IMR-90 (cell line): ENCODE measurements at regions not wholly inside any gene's neighbourhood (a gene's known extent, or its start where the extent isn't known, plus 50 kb on each side); places are given as distances from the start of the nearest gene placed in this dataset.

Experiments
- ATAC-seq: fragments of 200-7000 bp; cut with Tn5 transposase; 2 replicates; pipeline ENCODE4 v1.9.1; 2020; ENCODE audit warnings: low read depth, mild to moderate bottlenecking, moderate library complexity
- BruUV-seq: library from RNA; stranded (reverse); fragments of 400-500 nt; replicated peaks from 2 replicates; lab custom pipeline; 2021; lab: Mats Ljungman, UMichigan
- CTCF ChIA-PET: fragments of 300-600 bp; formaldehyde crosslinking; extraction: SDS; loops from one replicate; lab custom pipeline; 2021; ENCODE audit warnings: antibody characterized with exemption; lab: Yijun Ruan, JAX
- POLR2A ChIA-PET: fragments of 300-600 bp; sonication (Branson Sonifier 250); formaldehyde crosslinking; loops from one replicate; lab custom pipeline; 2022; ENCODE audit warnings: antibody characterized with exemption; ENCODE audit not compliant: unreplicated experiment; lab: Charles Lee
- DNase-seq: peaks from one replicate; pipeline ENCODE4 v3.0.0; 2013
- H2AFZ ChIP-seq: replicated peaks from 2 replicates; pipeline ENCODE3; 2013; ENCODE audit warnings: low read length, mild to moderate bottlenecking; ENCODE audit not compliant: poor library complexity
- H2AK5ac ChIP-seq: 2 replicates; pipeline ENCODE4 v1.6.1; 2013; ENCODE audit warnings: low read depth, low read length, inconsistent platforms
- H2AK9ac ChIP-seq: replicated peaks from 2 replicates; pipeline ENCODE3; 2013; ENCODE audit warnings: mild to moderate bottlenecking, low read depth, low read length, moderate library complexity; ENCODE audit not compliant: poor library complexity
- H2BK120ac ChIP-seq: 2 replicates; pipeline ENCODE4 v1.6.1; 2013; ENCODE audit warnings: low read depth, low read length, inconsistent platforms
- H2BK15ac ChIP-seq: 3 replicates; pipeline ENCODE4 v1.6.1; 2013; ENCODE audit warnings: low read depth, low read length, inconsistent platforms
- H2BK20ac ChIP-seq: 2 replicates; pipeline ENCODE4 v1.6.1; 2013; ENCODE audit warnings: low read depth, mild to moderate bottlenecking, inconsistent platforms, low read length, moderate library complexity
- H2BK5ac ChIP-seq: 2 replicates; pipeline ENCODE4 v1.6.1; 2013; ENCODE audit warnings: mild to moderate bottlenecking, low read depth, low read length, inconsistent platforms; ENCODE audit not compliant: poor library complexity, severe bottlenecking
- H3K14ac ChIP-seq: replicated peaks from 2 replicates; pipeline ENCODE4 v1.6.1; 2013; ENCODE audit warnings: low read depth, low read length, inconsistent platforms
- H3K18ac ChIP-seq: 2 replicates; pipeline ENCODE4 v1.6.1; 2013; ENCODE audit warnings: low read depth, low read length, control low read depth
- H3K23ac ChIP-seq: 2 replicates; pipeline ENCODE4 v1.6.1; 2013; ENCODE audit warnings: low read depth, low read length, inconsistent platforms
- H3K27ac ChIP-seq: 2 replicates; pipeline ENCODE4 v1.5.1; 2013; ENCODE audit warnings: mild to moderate bottlenecking, control low read depth, low read length; ENCODE audit not compliant: insufficient read depth
- H3K27me3 ChIP-seq: 2 replicates; pipeline ENCODE4 v1.6.1; 2013; ENCODE audit warnings: low read length; ENCODE audit not compliant: control insufficient read depth, insufficient read depth
- H3K36me3 ChIP-seq: 2 replicates; pipeline ENCODE4 v1.6.1; 2013; ENCODE audit warnings: low read length, mixed read lengths; ENCODE audit not compliant: control insufficient read depth, insufficient read depth
- H3K4ac ChIP-seq: 2 replicates; pipeline ENCODE4 v1.6.1; 2013; ENCODE audit warnings: low read depth, low read length, inconsistent platforms
- H3K4me1 ChIP-seq: 2 replicates; pipeline ENCODE4 v1.6.1; 2013; ENCODE audit warnings: low read length, mixed read lengths; ENCODE audit not compliant: control insufficient read depth, insufficient read depth
- H3K4me2 ChIP-seq: 2 replicates; pipeline ENCODE4 v1.6.1; 2013; ENCODE audit warnings: low read depth, mild to moderate bottlenecking, control low read depth, low read length, moderate library complexity
- H3K4me3 ChIP-seq: 2 replicates; pipeline ENCODE4 v1.5.1; 2013; ENCODE audit warnings: low read depth, mild to moderate bottlenecking, control low read depth, low read length, moderate library complexity; ENCODE audit not compliant: insufficient read depth
- H3K56ac ChIP-seq: 2 replicates; pipeline ENCODE4 v1.6.1; 2013; ENCODE audit warnings: low read length, inconsistent platforms; ENCODE audit not compliant: insufficient read depth; ENCODE audit errors: extremely low read depth
- H3K79me1 ChIP-seq, 2 experiments: 2 replicates each; pipeline ENCODE4 v1.6.1; 2013; ENCODE audit warnings: low read length in 2 of 2, inconsistent platforms in 1 of 2, low read depth in 1 of 2
- H3K9ac ChIP-seq: 2 replicates; pipeline ENCODE4 v1.6.1; 2013; ENCODE audit warnings: low read depth, low read length, control low read depth
- H3K9me1 ChIP-seq: 2 replicates; pipeline ENCODE4 v1.6.1; 2013; ENCODE audit warnings: low read length, inconsistent platforms; ENCODE audit not compliant: insufficient read depth
- H3K9me3 ChIP-seq: 2 replicates; pipeline ENCODE4 v1.6.1; 2013; ENCODE audit warnings: low read length; ENCODE audit not compliant: control insufficient read depth, insufficient read depth
- H4K20me1 ChIP-seq: 2 replicates; pipeline ENCODE4 v1.6.1; 2013; ENCODE audit warnings: low read length, inconsistent platforms; ENCODE audit not compliant: insufficient read depth
- H4K5ac ChIP-seq: 2 replicates; pipeline ENCODE4 v1.6.1; 2013; ENCODE audit warnings: mild to moderate bottlenecking, low read depth, low read length, control low read depth
- H4K8ac ChIP-seq, 2 experiments: 2 replicates each; pipeline ENCODE4 v1.6.1; 2013; ENCODE audit warnings: low read depth in 2 of 2, low read length in 2 of 2, control low read depth in 1 of 2, inconsistent platforms in 1 of 2
- H4K91ac ChIP-seq: 2 replicates; pipeline ENCODE4 v1.6.1; 2013; ENCODE audit warnings: low read depth, low read length, inconsistent platforms; ENCODE audit not compliant: insufficient read depth
- BHLHE40 ChIP-seq: fragments of 150-350 bp; IDR thresholded peaks from 2 replicates; pipeline ENCODE4 v1.6.1; 2016; ENCODE audit warnings: mild to moderate bottlenecking, low read depth, low read length
- FOS ChIP-seq: fragments of 150-350 bp; IDR thresholded peaks from 2 replicates; pipeline ENCODE4 v1.6.1; 2016; ENCODE audit warnings: low read depth, low read length
- POLR2A ChIP-seq: IDR thresholded peaks from 2 replicates; pipeline ENCODE4 v1.6.1; 2012; ENCODE audit warnings: mild to moderate bottlenecking, low read depth, low read length
- RCOR1 ChIP-seq: IDR thresholded peaks from 2 replicates; pipeline ENCODE4 v1.6.1; 2012; ENCODE audit warnings: mild to moderate bottlenecking, low read length, improper control_type of control experiment; ENCODE audit not compliant: insufficient replicate concordance
- RFX5 ChIP-seq: IDR thresholded peaks from 2 replicates; pipeline ENCODE4 v1.8.0; 2012; ENCODE audit warnings: low read depth, mild to moderate bottlenecking, low read length, moderate library complexity
- SMC3 ChIP-seq: fragments of 150-350 bp; IDR thresholded peaks from 2 replicates; pipeline ENCODE4 v1.6.1; 2016; ENCODE audit warnings: low read depth, mild to moderate bottlenecking, antibody characterized with exemption, low read length, moderate library complexity
- USF2 ChIP-seq: fragments of 150-350 bp; IDR thresholded peaks from 2 replicates; pipeline ENCODE4 v1.6.1; 2017; ENCODE audit warnings: mild to moderate bottlenecking, antibody characterized with exemption, low read length, low read depth
- dilution Hi-C: fragments of 300-500 bp; cut with HindIII; formaldehyde crosslinking; loops from one replicate; pipeline ENCODE4 v1.14.3; 2018; ENCODE audit warnings: low sequenced_read_pairs; ENCODE audit not compliant: unreplicated experiment
- in situ Hi-C: fragments of 300-500 bp; cut with MboI; formaldehyde crosslinking; loops from 3 replicates; pipeline ENCODE4 v1.14.3; 2019; ENCODE audit warnings: low sequenced_read_pairs, inconsistent platforms, mixed read lengths
- intact Hi-C: fragments of 100-400 bp; cut with micrococcal nuclease; formaldehyde crosslinking; loops from 2 replicates; pipeline ENCODE4 v1.10.0; 2022
- TF ChIP-seq, protein P1 (sequence below): conservative IDR thresholded peaks from 2 replicates; pipeline ENCODE4 v1.5.1; 2012; ENCODE audit warnings: mild to moderate bottlenecking, low read depth, low read length, improper control_type of control experiment

DNA sequence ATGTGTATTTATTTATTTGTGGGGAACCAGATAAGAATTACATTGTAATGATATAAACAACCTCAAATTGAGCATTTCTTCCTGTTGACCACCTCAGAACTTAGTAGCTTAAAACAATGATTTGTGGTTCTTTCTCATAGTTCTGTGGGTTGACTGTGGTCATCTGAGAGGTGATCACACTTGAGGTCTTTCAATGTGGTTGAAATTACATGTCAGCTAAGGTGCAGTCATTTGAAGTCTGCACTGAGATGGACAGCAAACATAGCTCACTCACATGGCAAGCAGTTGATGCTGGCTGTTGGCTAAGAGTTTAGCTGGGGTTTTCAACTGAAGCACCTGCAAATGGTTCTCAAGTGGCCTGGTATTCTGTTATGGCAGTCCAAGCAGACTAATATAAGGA, 436.7 kb upstream of the MAP3K7 start:
- H3K4ac ChIP-seq, result no peak overlapping the region
- H3K79me1 ChIP-seq, result no peaks in the 10 kb centered on the region
- dilution Hi-C loops (no loop called here), intact Hi-C loops (no loop called here), in situ Hi-C loops (no loop called here)
- no TSS peak for BruUV-seq
- POLR2A ChIA-PET, result no interaction called here
- no peaks in the 10 kb centered on the region for H3K27me3 ChIP-seq
- H3K27ac ChIP-seq, result no peak overlapping the region
- H3K4me3 ChIP-seq, result no peak overlapping the region
- H3K4me1 ChIP-seq, result no peaks in the 10 kb centered on the region
- H4K8ac ChIP-seq, result no peak overlapping the region
- DNase-seq (no peak), ATAC-seq (no peak)
- no peak overlapping the region for H3K9ac ChIP-seq
- H4K20me1 ChIP-seq, result no peaks in the 10 kb centered on the region
- H2AK9ac ChIP-seq, result no peak overlapping the region
- H3K4me2 ChIP-seq, result no peak overlapping the region
- CTCF ChIA-PET, result no interaction called here
- H4K91ac ChIP-seq, result no peak overlapping the region
- H2BK15ac ChIP-seq, result no peak overlapping the region
- no peak overlapping the region for H3K23ac ChIP-seq
- H2BK120ac ChIP-seq, result no peak overlapping the region
- H2AFZ ChIP-seq, result no peak overlapping the region
- no peaks in the 10 kb centered on the region for H3K9me1 ChIP-seq
- H3K9me3 ChIP-seq, result no peaks in the 10 kb centered on the region
- no peak overlapping the region for H2BK5ac ChIP-seq
- no peak overlapping the region for H2BK20ac ChIP-seq
- no peak overlapping the region for H3K14ac ChIP-seq
- no peak overlapping the region for H2AK5ac ChIP-seq
- H3K18ac ChIP-seq, result no peak overlapping the region
- no peak for TF ChIP-seq BHLHE40
- TF ChIP-seq USF2, result no peak
- TF ChIP-seq RFX5, result no peak
- TF ChIP-seq, protein P1, sequence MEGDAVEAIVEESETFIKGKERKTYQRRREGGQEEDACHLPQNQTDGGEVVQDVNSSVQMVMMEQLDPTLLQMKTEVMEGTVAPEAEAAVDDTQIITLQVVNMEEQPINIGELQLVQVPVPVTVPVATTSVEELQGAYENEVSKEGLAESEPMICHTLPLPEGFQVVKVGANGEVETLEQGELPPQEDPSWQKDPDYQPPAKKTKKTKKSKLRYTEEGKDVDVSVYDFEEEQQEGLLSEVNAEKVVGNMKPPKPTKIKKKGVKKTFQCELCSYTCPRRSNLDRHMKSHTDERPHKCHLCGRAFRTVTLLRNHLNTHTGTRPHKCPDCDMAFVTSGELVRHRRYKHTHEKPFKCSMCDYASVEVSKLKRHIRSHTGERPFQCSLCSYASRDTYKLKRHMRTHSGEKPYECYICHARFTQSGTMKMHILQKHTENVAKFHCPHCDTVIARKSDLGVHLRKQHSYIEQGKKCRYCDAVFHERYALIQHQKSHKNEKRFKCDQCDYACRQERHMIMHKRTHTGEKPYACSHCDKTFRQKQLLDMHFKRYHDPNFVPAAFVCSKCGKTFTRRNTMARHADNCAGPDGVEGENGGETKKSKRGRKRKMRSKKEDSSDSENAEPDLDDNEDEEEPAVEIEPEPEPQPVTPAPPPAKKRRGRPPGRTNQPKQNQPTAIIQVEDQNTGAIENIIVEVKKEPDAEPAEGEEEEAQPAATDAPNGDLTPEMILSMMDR, result no peak
- no peak for TF ChIP-seq SMC3
- TF ChIP-seq RCOR1, result no peak
- no peak for TF ChIP-seq FOS
- no peak for TF ChIP-seq POLR2A
- no peak overlapping the region for H4K5ac ChIP-seq
- no peak overlapping the region for H3K56ac ChIP-seq
- no peaks in the 10 kb centered on the region for H3K36me3 ChIP-seq
